HG03460 (cell line): ENCODE measurements at regions not wholly inside any gene's neighbourhood (a gene's known extent, or its start where the extent isn't known, plus 50 kb on each side); places are given as distances from the start of the nearest gene placed in this dataset.

ENCODE experiments used
- ATAC-seq: cut with Tn5 transposase; IDR thresholded peaks from one replicate; pipeline ENCODE4 v1.9.1; 2021; ENCODE audit not compliant: unreplicated experiment

DNA sequence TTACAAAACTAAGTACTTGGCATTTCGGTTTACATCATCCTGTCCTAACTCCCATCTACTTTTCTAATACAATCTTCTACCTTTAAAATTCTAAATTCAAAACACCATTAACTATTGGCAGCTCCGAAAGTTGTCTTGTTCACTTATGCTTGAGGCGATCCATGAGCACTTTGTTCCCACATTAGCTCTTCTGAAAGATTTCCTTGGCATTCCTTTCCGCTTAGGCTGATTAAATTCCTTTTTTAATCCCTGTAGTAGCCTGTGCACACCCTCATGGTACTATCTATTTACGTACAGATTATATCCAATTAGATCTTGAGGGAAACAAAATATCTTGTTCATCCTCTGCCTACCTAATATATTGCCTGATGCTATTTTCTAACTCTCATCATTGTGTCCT lies 480.7 kb downstream of the PRKD1 start:
- ATAC-seq, result no peak

DNA sequence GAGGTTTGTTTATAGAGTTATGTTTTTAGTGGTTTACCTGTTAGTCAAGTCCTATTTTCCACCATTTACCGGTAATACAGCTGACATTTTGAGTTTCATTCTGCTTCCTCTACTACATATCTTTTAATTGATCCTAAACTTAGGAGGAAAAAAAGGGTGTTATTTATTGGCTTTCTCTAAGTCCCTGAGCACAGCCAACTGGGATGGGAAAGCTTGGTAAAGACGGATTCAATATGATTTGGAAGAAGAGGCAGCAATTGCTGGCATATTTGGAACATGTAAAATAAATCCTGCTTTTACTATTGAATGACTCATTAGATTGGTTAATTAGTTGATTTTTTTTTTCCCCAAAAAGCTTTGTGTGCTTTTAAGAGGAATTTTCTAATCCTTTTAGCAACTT lies 475.7 kb downstream of the PRKD1 start:
- ATAC-seq, result no peak

DNA sequence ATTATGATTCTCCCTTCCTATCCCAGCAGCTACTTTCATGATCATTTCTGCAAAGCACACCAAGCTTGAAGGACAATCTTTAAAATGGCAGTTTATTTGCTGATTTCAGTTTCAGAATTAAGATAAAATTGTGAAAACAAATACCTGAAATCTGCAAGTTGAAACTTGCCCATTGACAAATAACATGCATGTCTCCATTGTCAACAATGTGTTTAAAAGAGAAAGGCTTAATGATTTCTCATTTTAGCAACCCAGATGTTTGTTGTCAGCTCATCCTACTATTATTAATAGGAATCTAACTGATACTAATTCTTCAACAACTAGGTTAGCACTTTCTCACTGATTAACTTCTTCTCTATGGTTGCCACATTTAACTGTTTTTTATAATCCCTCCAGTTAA lies 474.6 kb downstream of the PRKD1 start:
- ATAC-seq, result no peak

DNA sequence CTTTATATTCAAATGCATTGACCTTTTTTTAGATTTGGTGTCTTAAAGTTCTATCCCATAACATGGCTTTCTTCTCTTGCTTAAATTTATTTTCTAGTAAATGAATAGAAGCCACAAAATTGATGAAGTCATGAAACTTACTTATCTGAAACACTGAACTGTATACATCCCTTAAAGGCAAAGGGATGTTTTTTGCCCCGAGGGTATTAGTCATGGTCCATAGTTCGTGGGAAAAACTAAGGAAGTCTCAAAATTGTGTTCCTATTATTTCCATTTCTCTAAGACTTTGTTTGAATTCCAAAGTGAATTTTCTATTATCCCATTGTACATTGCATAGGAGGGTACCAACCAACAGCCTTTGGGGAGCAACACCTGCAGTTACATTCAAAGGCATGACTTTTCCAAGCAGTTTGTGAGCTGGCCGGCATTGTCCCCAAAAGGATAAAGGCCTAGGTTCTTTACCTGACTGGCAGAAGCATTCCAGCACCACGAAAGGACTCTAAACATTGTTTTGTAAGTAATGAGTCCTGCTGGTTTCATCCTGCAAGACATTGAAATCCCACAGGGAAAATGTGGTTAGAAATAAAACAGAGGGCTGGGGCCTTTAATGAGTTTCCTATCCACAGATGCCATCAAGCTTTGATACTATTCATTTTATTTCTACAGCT lies 473.5 kb downstream of the PRKD1 start:
- no peak for ATAC-seq

DNA sequence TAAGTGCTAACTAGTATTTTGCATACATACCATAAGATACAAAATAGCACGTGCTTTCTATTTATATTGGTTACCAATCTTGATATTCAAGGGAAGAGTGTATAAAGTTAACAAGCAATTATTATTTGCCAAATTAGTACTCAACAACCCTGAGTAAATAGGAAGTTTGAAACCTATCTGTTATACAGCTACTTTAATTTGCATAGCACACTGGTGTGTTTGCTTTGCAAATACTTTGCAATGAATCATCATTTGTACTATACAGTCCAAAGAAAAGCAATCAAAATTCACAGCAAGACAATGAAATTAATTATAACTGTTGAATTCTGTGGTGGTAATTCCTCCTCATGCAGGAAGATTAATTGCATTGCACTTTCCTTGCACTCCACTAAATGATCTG lies 469.1 kb downstream of the PRKD1 start:
- ATAC-seq, result no peak

DNA sequence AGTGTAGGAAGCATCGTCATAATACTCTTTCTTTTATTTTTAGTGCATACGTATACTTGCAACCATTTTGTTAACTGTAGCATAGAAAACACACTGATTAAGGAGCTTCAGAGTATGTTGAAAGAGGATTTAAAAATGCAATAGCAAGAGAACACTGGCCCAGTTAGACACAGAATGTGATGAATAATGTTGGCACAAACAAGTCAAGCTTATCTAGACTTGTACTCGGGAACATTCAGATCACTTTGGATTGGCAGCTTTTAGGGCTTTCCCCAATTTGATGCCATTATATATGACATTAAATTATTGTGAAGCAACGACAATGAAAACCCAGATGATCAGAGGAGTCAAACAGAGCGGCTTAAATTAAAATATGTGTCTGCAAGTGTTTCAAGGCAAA lies 468.1 kb downstream of the PRKD1 start:
- ATAC-seq, result no peak

DNA sequence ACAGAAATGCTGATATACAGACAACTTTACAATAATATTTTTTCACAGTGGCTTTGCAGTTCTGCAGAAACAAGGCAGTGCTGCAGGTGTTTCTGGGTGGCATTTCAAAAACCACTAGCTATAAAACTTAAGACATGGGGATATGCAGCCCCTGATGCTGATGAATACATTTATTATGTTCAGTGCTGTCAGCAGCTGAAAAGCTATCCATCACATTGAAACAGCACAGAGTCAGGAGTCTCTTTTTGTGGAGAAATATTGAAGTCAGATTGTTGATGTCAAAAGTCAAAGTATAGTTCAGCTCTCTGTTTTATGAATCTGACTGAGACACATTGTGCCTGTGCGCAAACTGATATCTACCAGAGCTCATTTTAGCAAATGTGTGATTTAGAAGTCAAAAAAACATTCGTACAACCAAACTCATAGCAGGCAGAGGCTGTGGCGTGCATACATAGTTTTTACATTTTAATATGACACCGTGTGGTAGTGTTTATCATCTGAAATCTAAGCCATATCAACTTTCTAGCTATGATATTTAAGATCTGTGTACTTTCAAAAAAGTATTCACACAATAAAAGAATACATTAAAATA lies 467.6 kb downstream of the PRKD1 start:
- ATAC-seq, result no peak

DNA sequence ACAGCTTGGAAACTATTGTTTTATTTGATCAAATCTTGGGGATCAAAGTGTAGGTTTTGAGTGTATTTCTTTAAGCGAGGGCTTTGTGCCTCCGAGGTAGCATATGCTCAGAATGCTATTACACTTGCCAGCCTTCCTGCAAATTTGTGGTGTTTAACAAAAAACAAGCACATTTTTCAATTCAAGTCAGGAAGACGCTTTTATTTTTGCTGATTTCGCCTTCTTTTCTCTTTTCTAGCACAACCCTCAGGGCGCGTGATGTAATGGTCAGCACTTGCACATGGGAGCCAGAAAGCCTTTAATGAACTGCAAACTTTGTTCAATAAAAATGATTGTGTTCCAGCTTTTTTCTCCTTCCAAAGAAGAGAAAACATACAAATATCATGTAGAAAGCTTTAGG lies 466.5 kb downstream of the PRKD1 start:
- ATAC-seq, result no peak

DNA sequence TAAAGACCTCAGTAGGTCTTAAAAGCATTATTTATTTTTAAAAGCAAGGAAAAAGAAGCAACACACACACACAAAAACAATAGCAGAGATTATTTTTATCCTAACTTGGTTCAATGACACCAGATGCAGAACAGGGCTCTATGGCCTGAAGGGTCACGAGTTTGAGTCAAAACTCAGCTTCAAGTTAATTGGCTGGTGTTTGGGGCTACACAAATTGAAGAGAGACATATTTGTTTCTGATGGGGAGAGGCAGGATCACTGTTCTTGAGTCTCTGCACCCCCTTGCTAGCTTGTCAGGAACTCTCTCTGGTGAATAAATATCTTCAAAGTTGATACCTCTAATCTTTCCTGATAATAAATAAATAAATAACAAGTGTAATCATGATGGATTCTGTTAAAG lies 466.1 kb downstream of the PRKD1 start:
- no peak for ATAC-seq

DNA sequence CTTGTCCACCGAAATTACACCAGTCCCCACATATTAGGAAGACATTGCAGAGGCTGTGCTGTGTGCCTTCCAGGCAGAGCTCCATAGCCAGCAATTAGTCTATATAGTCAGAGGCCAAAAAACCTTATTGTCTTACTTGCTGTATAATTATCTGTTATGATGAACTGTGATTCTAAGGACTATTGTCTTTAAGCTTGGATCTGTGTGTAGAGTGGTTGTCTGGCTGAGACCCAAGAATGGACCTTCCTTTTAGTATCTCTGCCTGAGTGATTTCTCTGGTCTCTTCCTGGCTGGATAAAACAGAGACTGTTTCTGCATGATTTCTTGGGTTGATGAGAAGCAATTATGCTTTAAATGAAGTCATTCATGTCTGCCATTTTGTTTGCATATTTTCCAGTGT lies 465.3 kb downstream of the PRKD1 start:
- no peak for ATAC-seq

DNA sequence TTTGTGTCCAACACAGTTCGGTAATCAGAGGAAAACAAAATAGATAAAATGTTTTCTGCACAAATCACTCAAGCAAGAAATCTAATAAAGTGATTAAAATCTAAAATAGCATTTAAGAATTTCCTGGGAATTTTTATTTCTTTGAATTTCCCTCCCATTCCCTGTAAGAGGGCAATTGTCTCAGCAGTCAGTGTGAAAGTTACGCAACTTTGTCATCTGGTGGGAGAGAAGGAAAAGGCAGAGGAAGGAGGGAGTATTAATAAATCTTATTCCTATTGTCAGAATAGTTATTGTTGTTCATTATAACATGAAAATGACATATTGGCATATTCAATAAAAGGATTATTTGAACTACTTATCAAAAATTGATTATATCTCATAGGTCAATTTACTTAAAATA lies 464.9 kb downstream of the PRKD1 start:
- ATAC-seq, result no peak

DNA sequence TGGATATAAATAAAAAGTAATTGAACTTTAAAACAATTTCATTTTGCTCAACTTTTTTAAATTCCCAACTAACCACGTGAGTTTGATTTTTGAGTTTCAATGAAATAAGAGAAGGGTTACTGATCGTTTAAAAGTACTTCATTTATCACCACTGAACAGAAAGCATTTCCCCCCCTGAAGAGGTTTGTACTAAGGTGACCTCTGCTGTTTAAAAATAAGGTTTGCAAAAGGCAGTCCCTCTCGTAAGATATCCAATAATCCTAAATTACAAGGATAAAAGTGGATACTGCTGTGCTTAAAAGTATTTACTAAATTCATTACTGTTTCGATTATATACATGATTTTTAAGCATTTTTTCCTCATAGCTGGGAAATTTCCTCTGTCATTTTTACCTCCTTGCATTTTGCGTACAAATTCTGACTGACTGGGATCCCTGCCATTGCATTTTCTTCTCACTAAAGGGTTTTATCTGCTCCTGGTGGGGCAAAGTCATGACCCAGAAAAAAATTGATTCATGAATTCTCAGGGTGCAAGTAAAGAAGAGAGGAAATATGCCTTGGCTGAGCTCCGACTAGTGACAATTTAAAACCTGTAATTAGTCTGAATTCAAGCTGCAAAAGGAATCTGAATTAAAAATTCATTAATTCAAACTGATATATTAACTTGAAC lies 463.8 kb downstream of the PRKD1 start:
- no peak for ATAC-seq

DNA sequence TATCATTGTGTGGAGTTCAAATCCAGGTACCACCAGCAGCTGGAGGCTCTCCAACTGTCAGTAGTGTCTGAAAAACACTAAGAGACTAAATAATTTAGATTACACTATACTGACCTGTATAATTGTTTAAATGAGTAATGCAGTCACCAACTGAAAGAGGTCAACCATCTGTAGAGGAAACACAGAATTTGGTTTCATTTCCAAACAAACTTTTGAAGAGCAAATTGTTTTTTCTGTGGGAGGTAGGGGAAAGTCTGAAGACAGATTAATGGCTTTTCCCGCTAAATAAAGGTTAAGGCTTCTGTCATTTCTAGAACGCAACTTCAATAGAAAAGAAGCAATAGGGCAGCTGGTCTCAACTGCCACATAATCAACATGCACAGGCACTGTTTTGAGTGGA lies 462.6 kb downstream of the PRKD1 start:
- no peak for ATAC-seq

DNA sequence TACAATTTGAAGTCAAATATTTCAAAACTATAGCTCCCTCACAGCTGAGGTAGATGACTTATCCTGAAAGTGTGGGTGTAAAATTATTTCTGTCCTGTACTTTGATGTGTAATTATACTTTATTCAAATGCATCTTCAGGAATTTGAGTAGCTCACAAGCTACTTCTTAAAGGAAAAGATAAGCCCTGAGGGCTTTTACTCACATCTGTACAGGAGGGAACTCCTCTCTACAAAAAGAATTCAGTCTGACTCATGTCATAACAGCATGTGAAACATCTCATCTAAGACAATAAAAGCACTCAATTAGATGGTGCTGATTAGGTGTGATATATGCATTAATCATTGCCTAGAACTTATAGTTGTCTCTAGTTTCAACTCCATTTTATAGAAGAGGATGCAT lies 452.0 kb downstream of the PRKD1 start:
- no peak for ATAC-seq

DNA sequence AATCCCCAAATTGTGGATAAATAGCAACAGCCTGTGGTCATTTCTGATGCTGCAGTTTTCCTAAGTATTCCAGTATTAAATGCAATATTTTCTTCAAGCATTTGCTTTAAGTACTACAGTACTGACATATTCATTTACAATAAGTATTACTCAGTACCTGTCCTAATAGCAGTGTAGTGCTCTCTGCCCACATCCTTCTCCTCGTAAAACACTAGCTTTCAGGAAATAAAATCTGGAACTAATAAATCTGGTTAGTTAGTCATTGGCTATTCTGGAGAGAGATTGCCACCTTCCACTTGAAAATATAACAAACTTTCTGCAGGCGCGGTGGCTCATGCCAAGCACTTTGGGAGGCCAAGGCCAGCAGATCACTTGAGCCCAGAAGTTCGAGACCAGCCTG lies 441.5 kb downstream of the PRKD1 start:
- no peak for ATAC-seq

DNA sequence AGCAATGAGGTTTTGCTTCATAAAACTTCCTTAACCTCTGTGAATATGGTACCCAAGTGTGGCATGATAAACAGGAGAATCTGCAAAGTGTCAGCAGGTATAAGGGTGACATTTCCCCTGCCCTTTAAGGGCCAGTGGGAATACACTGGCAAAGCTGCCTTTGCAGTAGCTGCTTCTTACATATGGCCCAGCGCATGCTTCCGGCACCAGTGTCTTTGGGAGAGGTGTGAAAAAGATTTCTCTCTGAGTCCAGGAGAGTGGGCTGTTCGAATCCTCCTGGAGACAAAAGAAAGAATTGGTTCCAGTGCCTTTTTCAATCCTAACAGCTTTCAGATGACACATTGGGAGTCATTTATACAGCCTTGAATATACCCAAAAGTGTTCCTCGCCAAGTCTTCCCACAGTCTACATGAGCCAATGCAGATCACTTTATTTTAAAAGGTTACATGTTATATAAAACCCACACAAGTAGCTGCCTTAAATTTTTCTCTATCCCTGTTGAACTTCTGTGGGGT lies 437.7 kb downstream of the PRKD1 start:
- no peak for ATAC-seq

DNA sequence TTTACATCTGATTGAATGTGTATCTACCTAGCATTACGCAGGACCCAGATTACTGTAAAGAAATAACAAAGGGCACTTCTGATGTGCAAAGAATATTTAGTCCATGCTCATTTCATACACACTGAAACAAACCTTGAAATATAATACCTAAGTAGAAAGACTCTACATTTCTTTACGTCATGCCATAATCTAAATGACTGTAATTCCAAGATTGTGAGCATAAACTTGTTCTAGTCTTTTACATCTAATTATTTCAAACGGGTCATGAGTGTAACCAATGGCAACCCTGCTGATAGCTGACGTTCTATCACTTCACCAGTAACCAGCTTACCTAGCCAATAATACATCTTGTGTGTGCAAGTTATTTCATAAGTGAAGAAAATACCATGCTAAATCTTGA lies 433.8 kb downstream of the PRKD1 start:
- ATAC-seq, result no peak

DNA sequence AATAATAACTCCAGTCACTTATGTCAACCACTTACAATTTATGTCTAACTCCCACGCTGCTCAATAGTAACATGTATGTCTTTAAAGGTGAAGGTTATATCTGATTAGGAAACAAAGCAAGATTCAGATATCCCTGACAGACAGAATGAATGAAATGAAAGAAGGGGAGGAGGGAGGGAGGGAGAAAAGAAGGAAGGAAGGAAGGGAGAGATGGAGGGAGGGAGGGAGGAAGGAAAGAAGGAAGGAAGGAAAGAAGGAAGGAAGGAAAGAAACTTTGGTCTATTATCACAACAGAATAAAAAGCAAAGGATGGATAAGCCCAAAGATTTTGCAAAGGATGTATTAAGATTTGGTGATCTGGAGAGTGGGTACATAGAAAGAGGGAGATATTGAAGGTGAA lies 433.3 kb downstream of the PRKD1 start:
- ATAC-seq, result no peak

DNA sequence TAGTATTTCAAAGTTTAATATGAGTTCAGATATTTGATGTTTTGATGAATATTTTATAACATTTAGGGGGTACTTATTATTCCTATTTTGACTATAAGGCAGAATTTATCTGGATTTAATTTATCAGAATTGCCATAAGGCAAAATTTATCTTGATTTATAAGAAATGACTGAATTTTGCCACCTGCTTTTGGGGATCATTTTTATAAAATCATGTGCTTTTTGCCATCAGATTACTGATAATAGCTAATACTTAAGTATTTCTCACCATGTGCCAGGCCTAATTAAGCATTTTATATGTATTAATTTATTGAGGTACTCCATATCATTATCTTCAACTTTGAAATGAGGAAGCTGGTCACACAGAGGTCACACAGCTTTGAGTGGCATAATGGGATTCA lies 423.7 kb downstream of the PRKD1 start:
- no peak for ATAC-seq

DNA sequence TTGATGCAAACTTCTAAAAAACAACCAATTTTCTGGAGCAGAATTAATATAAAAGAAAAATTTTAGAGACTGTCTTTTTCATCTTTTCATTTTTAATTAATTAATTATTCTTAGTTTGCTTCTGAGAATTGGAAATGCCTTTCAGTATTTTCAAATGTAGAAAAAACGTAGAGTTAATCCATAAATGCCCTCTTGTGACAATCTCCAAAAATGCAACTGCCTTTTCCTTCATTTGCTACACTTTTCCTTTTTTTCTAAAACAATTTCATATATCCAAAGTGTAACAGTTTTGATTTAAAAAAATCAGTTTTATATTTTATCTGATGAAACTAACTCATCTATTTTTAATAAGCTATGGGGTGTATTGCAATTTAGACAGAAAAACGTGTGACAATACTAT lies 409.3 kb downstream of the PRKD1 start:
- ATAC-seq, result no peak

DNA sequence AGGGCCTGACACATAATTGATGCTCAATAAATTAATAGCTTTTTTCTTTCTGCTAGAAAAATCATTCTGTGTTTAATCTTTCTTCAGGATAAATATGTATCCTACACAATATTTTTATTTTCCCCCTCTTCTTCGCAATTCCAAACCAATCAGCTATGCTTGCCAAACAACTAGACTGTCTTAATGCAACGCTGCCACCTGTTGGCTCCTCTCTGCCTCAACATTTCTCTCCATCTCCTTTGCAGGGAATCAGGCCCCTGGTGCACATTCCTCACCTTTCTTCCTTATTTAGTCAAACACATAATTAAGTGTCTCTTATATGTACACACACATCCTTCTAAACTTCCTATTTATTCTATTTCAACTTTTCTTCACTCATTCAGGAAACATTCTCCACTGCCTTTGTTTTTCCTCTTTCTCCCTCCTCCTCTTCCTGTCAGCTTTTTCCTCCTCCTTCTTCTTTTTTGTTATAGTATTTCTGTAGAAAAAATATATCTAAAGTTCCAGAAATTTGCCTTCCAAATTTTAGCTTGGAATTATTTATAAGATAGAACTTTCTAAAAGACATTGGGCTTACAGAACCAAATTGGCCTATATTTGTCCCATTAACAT lies 406.0 kb downstream of the PRKD1 start:
- no peak for ATAC-seq
